Stimulated activated CD4-positive, alpha-beta T cell treated with anti-CD3 and anti-CD28 coated beads, Interleukin-1b, Interleukin-23, amount 100 ng/mL, for 48 hours (primary cell): ENCODE measurements at regions not wholly inside any gene's neighbourhood (a gene's known extent, or its start where the extent isn't known, plus 50 kb on each side); places are given as distances from the start of the nearest gene placed in this dataset.

ENCODE experiments used
- DNase-seq: peaks from one replicate; pipeline ENCODE4 v3.0.0-alpha.2; 2020

- peak; percentile 38 for DNase-seq
These were observed 316.2 kb upstream of the CLINT1 start for GRCh38 chr5:158174918-158175851.

- no peak for DNase-seq
These were observed 315.1 kb upstream of the CLINT1 start for GRCh38 chr5:158174026-158174425.

- no peak for DNase-seq
These were observed 313.1 kb upstream of the CLINT1 start for GRCh38 chr5:158172005-158172404.

GRCh38 chr5:158170534-158170933, 311.6 kb upstream of the CLINT1 start:
- no peak for DNase-seq

GRCh38 chr5:158170060-158170459, 311.1 kb upstream of the CLINT1 start:
- DNase-seq, result no peak

- no peak for DNase-seq
These were observed 307.5 kb upstream of the CLINT1 start for GRCh38 chr5:158166424-158166823.

GRCh38 chr5:158165647-158166046, 306.7 kb upstream of the CLINT1 start:
- DNase-seq, result no peak

- DNase-seq, result no peak
These were observed 305.5 kb upstream of the CLINT1 start for GRCh38 chr5:158164296-158165047.

- DNase-seq, result no peak
These were observed 304.7 kb upstream of the CLINT1 start for GRCh38 chr5:158163451-158164295.

- DNase-seq, result no peak
These were observed 303.6 kb upstream of the CLINT1 start for GRCh38 chr5:158162479-158163034.

- DNase-seq, result no peak
These were observed 303.1 kb upstream of the CLINT1 start for GRCh38 chr5:158162026-158162425.

GRCh38 chr5:158159621-158160020, 300.7 kb upstream of the CLINT1 start:
- DNase-seq, result no peak

GRCh38 chr5:158155811-158156505, 297.0 kb upstream of the CLINT1 start:
- no peak for DNase-seq

GRCh38 chr5:158155067-158155466, 296.1 kb upstream of the CLINT1 start:
- DNase-seq, result no peak

GRCh38 chr5:158154226-158155005, 295.5 kb upstream of the CLINT1 start:
- no peak for DNase-seq

- no peak for DNase-seq
These were observed 294.6 kb upstream of the CLINT1 start for GRCh38 chr5:158153508-158153907.

GRCh38 chr5:158152136-158152535, 293.2 kb upstream of the CLINT1 start:
- DNase-seq, result no peak

- no peak for DNase-seq
These were observed 288.3 kb upstream of the CLINT1 start for GRCh38 chr5:158147227-158147626.

- no peak for DNase-seq
These were observed 286.9 kb upstream of the CLINT1 start for GRCh38 chr5:158145827-158146226.

GRCh38 chr5:158143081-158143480, 284.1 kb upstream of the CLINT1 start:
- DNase-seq, result no peak

GRCh38 chr5:158142156-158142555, 283.2 kb upstream of the CLINT1 start:
- no peak for DNase-seq
